SH-SY5Y (cell line): ENCODE measurements at regions not wholly inside any gene's neighbourhood (a gene's known extent, or its start where the extent isn't known, plus 50 kb on each side); places are given as distances from the start of the nearest gene placed in this dataset.

Experiments
- GATA2 ChIP-seq: IDR thresholded peaks from 2 replicates; pipeline ENCODE4 v1.6.1; 2011; ENCODE audit warnings: mild to moderate bottlenecking, low read depth, low read length
- GATA3 ChIP-seq: IDR thresholded peaks from 2 replicates; pipeline ENCODE4 v1.6.1; 2011; ENCODE audit warnings: low read depth, mild to moderate bottlenecking, low read length, moderate library complexity

GRCh38 chr3:101081446-101081845 is 88.2 kb upstream of the ABI3BP start:
- no peak for TF ChIP-seq GATA2
- TF ChIP-seq GATA3, result no peak
